GM19438 (cell line): ENCODE measurements at regions not wholly inside any gene's neighbourhood (a gene's known extent, or its start where the extent isn't known, plus 50 kb on each side); places are given as distances from the start of the nearest gene placed in this dataset.

Source experiments
- ATAC-seq: cut with Tn5 transposase; IDR thresholded peaks from one replicate; pipeline ENCODE4 v1.9.1; 2021; ENCODE audit warnings: low read depth; ENCODE audit not compliant: unreplicated experiment

GRCh38 chr11:26201411-26201810 lies 130.5 kb upstream of the ANO3 start:
- ATAC-seq: no peak

GRCh38 chr11:26202754-26203153 lies 129.2 kb upstream of the ANO3 start:
- no peak for ATAC-seq

DNA sequence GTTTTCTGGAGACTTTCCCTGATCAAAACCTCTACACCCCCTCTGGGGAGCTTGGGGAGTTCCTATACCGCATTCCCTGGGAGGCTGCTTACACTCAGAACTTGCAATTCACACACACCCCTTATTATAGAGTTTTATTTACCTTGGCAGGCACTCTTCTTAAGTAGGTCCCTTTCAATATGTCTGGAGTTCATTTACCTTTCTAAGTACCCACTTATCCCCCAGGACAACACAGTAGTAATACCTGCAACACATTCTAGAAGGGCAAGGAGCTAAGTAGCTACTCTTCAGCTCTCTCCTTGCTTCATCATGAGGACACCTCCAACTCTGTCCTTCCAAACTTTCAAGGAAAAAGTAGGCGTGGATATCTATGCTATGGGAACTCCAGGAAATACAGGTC lies 127.8 kb upstream of the ANO3 start:
- no peak for ATAC-seq

DNA sequence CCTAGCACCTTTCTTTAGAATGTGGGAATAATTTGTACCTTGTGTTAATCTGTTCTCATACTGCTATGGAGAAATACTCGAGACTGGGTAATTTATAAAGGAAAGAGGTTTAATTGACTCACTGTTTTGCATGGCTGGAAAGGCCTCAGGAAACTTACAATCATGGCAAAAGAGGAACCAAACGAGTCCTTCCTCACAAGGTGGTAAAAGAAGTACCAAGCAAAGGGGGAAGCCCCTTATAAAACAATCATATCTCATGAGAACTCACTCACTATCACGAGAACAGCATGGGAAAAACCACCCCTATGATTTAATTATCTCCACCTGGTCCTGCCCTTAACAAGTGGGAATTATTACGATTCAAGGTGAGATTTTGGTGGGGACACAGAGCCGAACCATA lies 127.1 kb upstream of the ANO3 start:
- no peak for ATAC-seq

GRCh38 chr11:26219183-26220117 lies 112.5 kb upstream of the ANO3 start:
- ATAC-seq: no peak

GRCh38 chr11:26225646-26226045 lies 106.3 kb upstream of the ANO3 start:
- ATAC-seq: no peak

DNA sequence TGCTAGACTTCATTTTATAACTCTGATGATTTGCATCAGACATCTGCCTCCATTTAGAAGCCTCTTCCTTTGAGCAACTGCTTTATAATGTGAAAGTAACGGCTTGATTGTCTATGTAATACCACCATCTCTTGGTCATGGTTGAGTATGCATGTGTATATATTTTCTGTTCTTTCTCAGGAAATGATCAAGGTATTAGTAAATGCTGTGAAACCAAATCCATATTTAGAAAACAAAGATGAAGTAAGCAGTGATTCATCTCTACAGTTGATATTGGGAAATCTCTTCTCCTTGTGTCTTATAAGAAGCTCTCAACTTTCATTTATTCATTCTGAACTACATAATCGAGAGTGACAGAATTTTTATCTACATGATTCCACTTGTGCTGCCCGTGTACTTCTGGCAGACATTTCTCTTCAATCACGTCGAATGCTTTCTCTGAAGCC lies 104.6 kb upstream of the ANO3 start:
- peak; percentile 78 for ATAC-seq

GRCh38 chr11:26227883-26228502 lies 103.9 kb upstream of the ANO3 start:
- no peak for ATAC-seq

DNA sequence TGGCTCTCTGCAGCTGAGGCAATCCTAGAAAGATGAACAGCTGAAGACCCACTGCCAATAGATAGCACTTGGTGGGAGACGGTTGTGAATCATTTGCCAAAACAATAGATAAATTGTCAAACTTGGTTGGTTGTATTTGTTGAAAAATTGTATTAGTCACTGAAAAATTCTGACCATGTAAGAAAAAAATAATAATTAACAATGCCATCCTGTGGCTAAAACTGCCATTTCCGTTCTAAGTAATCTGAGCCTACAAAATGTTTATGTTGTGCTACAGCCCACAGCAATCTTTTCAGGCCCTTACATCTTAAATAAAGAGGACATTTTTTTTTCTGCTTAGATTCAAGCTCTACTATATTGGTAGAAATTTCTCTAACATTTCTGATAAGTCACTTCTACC lies 103.2 kb upstream of the ANO3 start:
- ATAC-seq: no peak

- ATAC-seq: no peak
These were observed 102.7 kb upstream of the ANO3 start for GRCh38 chr11:26229257-26229656.

GRCh38 chr11:26229981-26230380 lies 101.9 kb upstream of the ANO3 start:
- no peak for ATAC-seq

DNA sequence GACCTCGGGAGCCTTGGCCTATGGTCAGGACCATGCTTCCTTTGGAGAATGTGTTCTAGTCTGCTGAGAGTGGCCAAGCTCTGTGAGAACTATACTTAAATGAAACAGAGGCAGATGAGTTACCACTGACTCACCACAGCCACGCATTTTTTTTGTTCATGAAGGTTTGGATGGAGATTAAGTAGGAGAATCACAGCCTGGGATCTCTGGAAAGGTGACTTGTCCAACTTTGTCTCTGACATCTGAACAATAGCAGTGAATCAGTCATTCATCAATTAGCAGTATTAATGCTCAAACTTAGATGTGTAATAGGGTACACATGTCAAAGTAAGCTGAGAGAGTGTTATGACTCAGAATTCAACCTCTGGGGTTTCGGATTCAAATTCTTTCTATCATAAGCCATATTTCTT lies 100.7 kb upstream of the ANO3 start:
- ATAC-seq: no peak

DNA sequence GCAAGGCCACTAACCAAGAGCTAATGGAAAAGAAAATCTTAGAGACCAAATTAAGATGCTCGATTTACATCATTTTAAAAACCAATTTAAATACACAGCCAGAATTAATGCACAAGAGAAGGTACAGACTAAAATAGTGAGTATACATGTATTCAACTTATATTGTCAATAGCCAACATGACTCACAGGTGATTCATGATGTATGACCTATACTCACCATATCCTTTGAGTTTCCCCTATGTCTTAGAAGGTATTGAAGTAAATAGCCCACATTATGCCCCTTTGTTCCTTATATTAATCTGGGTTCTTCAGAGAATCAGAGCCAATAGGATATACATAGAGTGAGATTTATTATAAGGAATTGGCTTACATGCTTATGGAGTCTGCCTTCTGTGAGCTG lies 97.5 kb upstream of the ANO3 start:
- ATAC-seq: no peak

- ATAC-seq: no peak
These were observed 88.5 kb upstream of the ANO3 start for GRCh38 chr11:26243426-26243825.

DNA sequence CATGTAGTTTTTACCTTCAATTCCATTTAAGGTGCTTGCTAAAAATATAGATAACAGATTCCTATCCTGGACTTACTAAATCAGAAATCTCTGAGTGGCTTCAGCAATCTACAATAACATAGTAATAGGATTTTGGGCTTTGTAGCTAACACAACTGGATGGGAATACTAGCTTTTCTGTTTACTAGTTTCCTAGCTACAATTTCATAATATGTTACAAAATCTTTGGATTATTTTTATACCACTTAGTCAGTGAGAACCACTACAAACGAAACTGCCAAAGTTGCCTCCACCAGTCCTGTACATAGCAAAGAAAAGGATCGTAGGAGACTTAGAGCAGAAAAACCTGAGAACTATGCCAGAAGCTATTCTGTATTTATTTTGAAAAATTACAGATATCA lies 87.7 kb upstream of the ANO3 start:
- no peak for ATAC-seq

DNA sequence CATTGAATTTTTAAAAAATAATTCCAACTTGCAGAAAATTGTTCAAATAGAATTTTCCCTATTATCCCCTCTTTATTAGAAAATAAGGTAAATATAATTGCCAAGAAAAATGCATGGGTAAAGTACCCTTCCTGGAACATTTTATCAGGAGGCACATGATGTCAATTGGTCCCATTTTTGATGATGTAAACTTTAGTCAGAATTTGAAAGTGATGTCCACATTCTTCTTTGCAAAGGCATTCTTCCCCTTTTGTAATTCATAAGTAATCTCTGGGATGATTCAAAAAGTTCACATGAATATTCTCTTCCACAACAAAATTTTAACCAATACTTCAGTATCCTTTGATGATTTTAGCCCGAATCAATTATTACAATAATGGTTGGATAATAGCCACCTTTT lies 86.9 kb upstream of the ANO3 start:
- no peak for ATAC-seq

GRCh38 chr11:26247340-26247739 lies 84.6 kb upstream of the ANO3 start:
- ATAC-seq: no peak

DNA sequence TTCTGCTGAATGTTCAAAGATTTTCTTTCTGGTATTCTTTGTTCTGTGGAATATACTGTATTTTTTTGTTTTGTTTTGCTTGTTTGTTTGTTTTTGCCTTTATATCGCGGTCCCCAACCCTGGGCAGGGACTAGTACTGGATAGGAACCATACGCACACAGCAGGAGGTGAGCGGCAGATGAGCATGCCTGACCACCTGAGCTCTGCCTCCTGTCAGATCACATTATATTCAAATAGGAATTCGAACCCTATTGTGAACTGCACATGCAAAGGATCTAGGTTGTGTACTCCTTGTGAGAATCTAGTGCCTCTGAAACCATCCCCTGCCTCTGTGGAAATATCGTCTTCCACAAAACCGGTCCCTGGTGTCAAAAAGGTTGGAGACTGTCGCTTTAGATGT lies 83.3 kb upstream of the ANO3 start:
- no peak for ATAC-seq

DNA sequence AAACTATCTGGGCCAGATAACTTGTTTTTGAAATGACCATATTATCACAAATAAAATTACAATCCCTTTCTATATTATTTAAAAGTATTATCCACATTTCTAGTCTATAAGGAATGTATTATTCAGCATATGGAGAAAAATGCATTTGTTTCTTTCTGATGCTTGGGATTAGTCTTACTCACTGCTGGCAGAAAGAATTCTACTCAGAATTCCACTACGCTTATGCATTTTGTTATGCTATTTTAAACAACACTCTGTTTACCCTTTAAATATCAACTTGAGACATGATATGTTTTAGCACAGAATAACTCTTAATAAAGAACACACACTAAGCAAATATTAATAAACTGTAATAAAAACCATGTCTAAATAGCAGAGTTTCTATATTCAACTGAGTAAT lies 77.6 kb upstream of the ANO3 start:
- ATAC-seq: no peak

- no peak for ATAC-seq
These were observed 68.2 kb upstream of the ANO3 start for GRCh38 chr11:26263769-26264168.

GRCh38 chr11:26264266-26264665 lies 67.7 kb upstream of the ANO3 start:
- ATAC-seq: no peak
